Stimulated activated naive B cell treated with anti-CD40 and anti-IgM and Interleukin-4, amounts not matched to agents 10 μg/mL and 1 μg/mL and 100 μg/mL, for 72 hours (primary cell): ENCODE measurements at regions not wholly inside any gene's neighbourhood (a gene's known extent, or its start where the extent isn't known, plus 50 kb on each side); places are given as distances from the start of the nearest gene placed in this dataset.
A peak's percentile ranks its signal among the peaks of the same experiment; 100 is the strongest.

ENCODE experiments used
- ATAC-seq, 2 donors: fragments of 150-1000 bp; cut with Tn5 transposase; replicated peaks; 2 replicates each; pipeline ENCODE4 v1.10.0; 2021; ENCODE audit warnings: moderate library complexity in 1 of 2
- DNase-seq: peaks from one replicate; pipeline ENCODE4 v3.0.0; 2021
- H3K27ac Mint-ChIP-seq: one replicate; pipeline ENCODE4 v1.8.0; 2022; ENCODE audit warnings: mild to moderate bottlenecking, mixed read lengths
- H3K27me3 Mint-ChIP-seq, 2 donors: one replicate each; pipeline ENCODE4 v1.8.0; 2022; ENCODE audit warnings: mixed read lengths in 2 of 2
- H3K36me3 Mint-ChIP-seq, 2 donors: one replicate each; pipeline ENCODE4 v1.8.0; 2022; ENCODE audit warnings: mixed read lengths in 2 of 2, mild to moderate bottlenecking in 1 of 2
- H3K4me1 Mint-ChIP-seq, 2 donors: one replicate each; pipeline ENCODE4 v1.8.0; 2022; ENCODE audit warnings: mixed read lengths in 2 of 2, mild to moderate bottlenecking in 1 of 2
- H3K4me3 Mint-ChIP-seq, 2 donors: one replicate each; pipeline ENCODE4 v1.8.0; 2022; ENCODE audit warnings: mild to moderate bottlenecking in 2 of 2, mixed read lengths in 2 of 2, moderate library complexity in 1 of 2
- H3K9me3 Mint-ChIP-seq, 2 donors: one replicate each; pipeline ENCODE4 v1.8.0; 2022; ENCODE audit warnings: mixed read lengths in 2 of 2, mild to moderate bottlenecking in 1 of 2

GRCh38 chr11:70005107-70005818, 72.9 kb upstream of the ANO1 start:
- no peak for DNase-seq
- ATAC-seq = no peak
- Mint-ChIP-seq H3K4me3 (no peak overlapping the region), H3K36me3 (no peaks in the 10 kb centered on the region), H3K9me3 (no peaks in the 10 kb centered on the region), H3K27me3 (no peaks in the 10 kb centered on the region), H3K4me1 (peaks cover 0 to 8% of the 10 kb centered on the region in 2 donors), H3K27ac (no peak overlapping the region)

- Mint-ChIP-seq H3K27ac (no peak overlapping the region), H3K4me1 (peaks cover 0 to 4% of the 10 kb centered on the region in 2 donors), H3K4me3 (no peak overlapping the region), H3K9me3 (no peaks in the 10 kb centered on the region), H3K27me3 (no peaks in the 10 kb centered on the region), H3K36me3 (no peaks in the 10 kb centered on the region)
- no peak for ATAC-seq
- DNase-seq = no peak
Measured at GRCh38 chr11:70007796-70008195, 70.3 kb upstream of the ANO1 start.

- H3K36me3 Mint-ChIP-seq = no peaks in the 10 kb centered on the region
- no peak overlapping the region for H3K4me3 Mint-ChIP-seq
- H3K9me3 Mint-ChIP-seq = no peaks in the 10 kb centered on the region
- H3K4me1 Mint-ChIP-seq = peaks cover 0 to 4% of the 10 kb centered on the region in 2 donors
- DNase-seq = no peak
- no peaks in the 10 kb centered on the region for H3K27me3 Mint-ChIP-seq
- H3K27ac Mint-ChIP-seq = no peak overlapping the region
- ATAC-seq = no peak
Measured at GRCh38 chr11:70010774-70011173, 67.3 kb upstream of the ANO1 start.

- Mint-ChIP-seq H3K9me3 (no peaks in the 10 kb centered on the region), H3K27me3 (no peaks in the 10 kb centered on the region), H3K36me3 (no peaks in the 10 kb centered on the region), H3K4me3 (no peak overlapping the region), H3K4me1 (peaks cover 0 to 6% of the 10 kb centered on the region in 2 donors), H3K27ac (no peak overlapping the region)
- DNase-seq (no peak), ATAC-seq (no peak)
Measured at GRCh38 chr11:70012134-70012733, 65.9 kb upstream of the ANO1 start.

- DNase-seq = no peak
- no peaks in the 10 kb centered on the region for H3K9me3 Mint-ChIP-seq
- H3K4me3 Mint-ChIP-seq = no peak overlapping the region
- H3K36me3 Mint-ChIP-seq = no peaks in the 10 kb centered on the region
- H3K27me3 Mint-ChIP-seq = no peaks in the 10 kb centered on the region
- no peak overlapping the region for H3K27ac Mint-ChIP-seq
- ATAC-seq = no peak
- peaks cover 2 to 12% of the 10 kb centered on the region in 2 donors for H3K4me1 Mint-ChIP-seq
Measured at GRCh38 chr11:70014291-70014690, 63.8 kb upstream of the ANO1 start.

GRCh38 chr11:70016666-70017367, 61.3 kb upstream of the ANO1 start:
- Mint-ChIP-seq H3K36me3 (no peaks in the 10 kb centered on the region), H3K9me3 (no peaks in the 10 kb centered on the region), H3K27ac (no peak overlapping the region), H3K4me1 (peaks cover 2 to 12% of the 10 kb centered on the region in 2 donors), H3K27me3 (peaks cover 0 to 4% of the 10 kb centered on the region in 2 donors), H3K4me3 (no peak overlapping the region)
- ATAC-seq (peak; percentile 25 to 27), DNase-seq (no peak)

GRCh38 chr11:70018816-70019215, 59.3 kb upstream of the ANO1 start:
- peaks cover 0 to 1% of the 10 kb centered on the region in 2 donors for H3K9me3 Mint-ChIP-seq
- DNase-seq (no peak), ATAC-seq (no peak)
- no peaks in the 10 kb centered on the region for H3K36me3 Mint-ChIP-seq
- no peak overlapping the region for H3K4me3 Mint-ChIP-seq
- no peak overlapping the region for H3K27ac Mint-ChIP-seq
- peaks cover 2 to 12% of the 10 kb centered on the region in 2 donors for H3K4me1 Mint-ChIP-seq
- H3K27me3 Mint-ChIP-seq = peaks cover 0 to 4% of the 10 kb centered on the region in 2 donors

- peaks cover 0 to 1% of the 10 kb centered on the region in 2 donors for H3K9me3 Mint-ChIP-seq
- DNase-seq = no peak
- H3K36me3 Mint-ChIP-seq = no peaks in the 10 kb centered on the region
- H3K27ac Mint-ChIP-seq = no peak overlapping the region
- peaks cover 2 to 12% of the 10 kb centered on the region in 2 donors for H3K4me1 Mint-ChIP-seq
- peaks cover 0 to 4% of the 10 kb centered on the region in 2 donors for H3K27me3 Mint-ChIP-seq
- ATAC-seq = no peak
- no peak overlapping the region for H3K4me3 Mint-ChIP-seq
Measured at GRCh38 chr11:70019576-70020011, 58.5 kb upstream of the ANO1 start.

GRCh38 chr11:70020336-70021214, 57.5 kb upstream of the ANO1 start:
- ATAC-seq = no peak
- Mint-ChIP-seq H3K27me3 (peaks cover 0 to 4% of the 10 kb centered on the region in 2 donors), H3K9me3 (peaks cover 0 to 1% of the 10 kb centered on the region in 2 donors), H3K27ac (no peak overlapping the region), H3K36me3 (no peaks in the 10 kb centered on the region), H3K4me1 (peaks cover 2 to 12% of the 10 kb centered on the region in 2 donors), H3K4me3 (no peak overlapping the region)
- DNase-seq = no peak

GRCh38 chr11:70021586-70021985, 56.5 kb upstream of the ANO1 start:
- Mint-ChIP-seq H3K4me3 (no peak overlapping the region), H3K36me3 (no peaks in the 10 kb centered on the region), H3K27ac (no peak overlapping the region), H3K27me3 (peaks cover 0 to 4% of the 10 kb centered on the region in 2 donors), H3K4me1 (peaks cover 2 to 12% of the 10 kb centered on the region in 2 donors), H3K9me3 (peaks cover 0 to 1% of the 10 kb centered on the region in 2 donors)
- ATAC-seq (no peak), DNase-seq (no peak)

GRCh38 chr11:70024036-70024772, 53.9 kb upstream of the ANO1 start:
- Mint-ChIP-seq H3K4me3 (no peak overlapping the region), H3K27me3 (peaks cover 0 to 4% of the 10 kb centered on the region in 2 donors), H3K36me3 (no peaks in the 10 kb centered on the region), H3K27ac (no peak overlapping the region), H3K4me1 (no peaks in the 10 kb centered on the region), H3K9me3 (peaks cover 0 to 1% of the 10 kb centered on the region in 2 donors)
- ATAC-seq = no peak
- no peak for DNase-seq

- no peaks in the 10 kb centered on the region for H3K36me3 Mint-ChIP-seq
- no peaks in the 10 kb centered on the region for H3K4me1 Mint-ChIP-seq
- H3K27ac Mint-ChIP-seq = no peak overlapping the region
- ATAC-seq (no peak), DNase-seq (no peak)
- H3K27me3 Mint-ChIP-seq = peaks cover 0 to 4% of the 10 kb centered on the region in 2 donors
- peaks cover 0 to 1% of the 10 kb centered on the region in 2 donors for H3K9me3 Mint-ChIP-seq
- no peak overlapping the region for H3K4me3 Mint-ChIP-seq
Measured at GRCh38 chr11:70024773-70025045, 53.4 kb upstream of the ANO1 start.

GRCh38 chr11:70025308-70025707, 52.8 kb upstream of the ANO1 start:
- H3K36me3 Mint-ChIP-seq = no peaks in the 10 kb centered on the region
- no peak for DNase-seq
- H3K9me3 Mint-ChIP-seq = peaks cover 0 to 1% of the 10 kb centered on the region in 2 donors
- no peak overlapping the region for H3K4me3 Mint-ChIP-seq
- H3K4me1 Mint-ChIP-seq = no peaks in the 10 kb centered on the region
- no peak for ATAC-seq
- no peaks in the 10 kb centered on the region for H3K27me3 Mint-ChIP-seq
- no peak overlapping the region for H3K27ac Mint-ChIP-seq

GRCh38 chr11:70026012-70026411, 52.1 kb upstream of the ANO1 start:
- Mint-ChIP-seq H3K4me3 (no peak overlapping the region), H3K4me1 (no peaks in the 10 kb centered on the region), H3K27ac (no peak overlapping the region), H3K9me3 (peaks cover 0 to 1% of the 10 kb centered on the region in 2 donors), H3K36me3 (no peaks in the 10 kb centered on the region), H3K27me3 (no peaks in the 10 kb centered on the region)
- no peak for DNase-seq
- ATAC-seq = no peak
